ENCODE measurements at regions not wholly inside any gene's neighbourhood (a gene's known extent, or its start where the extent isn't known, plus 50 kb on each side); places are given as distances from the start of the nearest gene placed in this dataset.

- ChIA-PET CTCF (interaction anchor here (1.1 to 12.3 kb wide), 4 partner anchors 24 to 548 kb away, joined by 3 to 394 read pairs (median 4); no protein-coding TSS in a partner anchor), POLR2A (no interaction called here)
- no peak overlapping the region for H3K4me3 ChIP-seq (ENCODE audit: low read depth, low read length)
- DNase-seq (ENCODE audit: low read depth, low spot score), result no peak
- TF ChIP-seq CTCF (IDR thresholded peaks at IDR 0.05; ENCODE audit: insufficient read depth, low read length, missing control alignments), result no peak
Measured at GRCh38 chr3:98999675-99000074, 98.2 kb upstream of the DCBLD2 start.

- no peak overlapping the region for H3K4me3 ChIP-seq (ENCODE audit: low read depth, low read length)
- POLR2A ChIA-PET, result interaction anchor here (0.6 to 1.1 kb wide), 3 partner anchors 92 to 262 kb away, joined by 3 to 5 read pairs (median 3); partner anchors contain the start of gene DCBLD2
- no peak for DNase-seq (ENCODE audit: low read depth, low spot score)
- TF ChIP-seq CTCF (IDR thresholded peaks at IDR 0.05; ENCODE audit: insufficient read depth, low read length, missing control alignments), result peak; percentile 30
- CTCF ChIA-PET, result interaction anchor here (0.6 to 12.3 kb wide), 46 partner anchors 9 to 760 kb away, joined by 3 to 394 read pairs (median 6); partner anchors contain the start of genes CPOX and DCBLD2
Measured at GRCh38 chr3:98994128-98994762, 92.8 kb upstream of the DCBLD2 start.

GRCh38 chr3:98991393-98991792, 89.9 kb upstream of the DCBLD2 start:
- H3K4me3 ChIP-seq (ENCODE audit: low read depth, low read length), result no peak overlapping the region
- CTCF ChIA-PET, result interaction anchor here (0.9 to 12.3 kb wide), 14 partner anchors 9 to 810 kb away, joined by 3 to 394 read pairs (median 6); partner anchors contain the start of gene CPOX
- no peak for DNase-seq (ENCODE audit: low read depth, low spot score)
- POLR2A ChIA-PET, result no interaction called here
- TF ChIP-seq CTCF (IDR thresholded peaks at IDR 0.05; ENCODE audit: insufficient read depth, low read length, missing control alignments), result no peak

GRCh38 chr3:98990657-98991056, 89.2 kb upstream of the DCBLD2 start:
- DNase-seq (ENCODE audit: low read depth, low spot score), result no peak
- no peak for TF ChIP-seq CTCF (IDR thresholded peaks at IDR 0.05; ENCODE audit: insufficient read depth, low read length, missing control alignments)
- ChIA-PET POLR2A (no interaction called here), CTCF (interaction anchor here (1.2 to 12.3 kb wide), 9 partner anchors 8 to 811 kb away, joined by 4 to 394 read pairs (median 7); partner anchors contain the start of gene CPOX)
- no peak overlapping the region for H3K4me3 ChIP-seq (ENCODE audit: low read depth, low read length)

GRCh38 chr3:98986073-98986472, 84.6 kb upstream of the DCBLD2 start:
- CTCF ChIA-PET, result interaction anchor here (0.6 to 8.3 kb wide), 8 partner anchors 8 to 548 kb away, joined by 3 to 55 read pairs (median 4); no protein-coding TSS in a partner anchor
- TF ChIP-seq CTCF (IDR thresholded peaks at IDR 0.05; ENCODE audit: insufficient read depth, low read length, missing control alignments), result no peak
- no peak overlapping the region for H3K4me3 ChIP-seq (ENCODE audit: low read depth, low read length)
- POLR2A ChIA-PET, result no interaction called here
- DNase-seq (ENCODE audit: low read depth, low spot score), result peak; percentile 79

GRCh38 chr3:98985431-98985830, 83.9 kb upstream of the DCBLD2 start:
- ChIA-PET CTCF (interaction anchor here (0.6 to 8.3 kb wide), 5 partner anchors 9 to 549 kb away, joined by 3 to 55 read pairs (median 3); no protein-coding TSS in a partner anchor), POLR2A (no interaction called here)
- TF ChIP-seq CTCF (IDR thresholded peaks at IDR 0.05; ENCODE audit: insufficient read depth, low read length, missing control alignments), result no peak
- no peak for DNase-seq (ENCODE audit: low read depth, low spot score)
- no peak overlapping the region for H3K4me3 ChIP-seq (ENCODE audit: low read depth, low read length)

Measured in AG04449 (cell line).